ENCODE measurements at regions not wholly inside any gene's neighbourhood (a gene's known extent, or its start where the extent isn't known, plus 50 kb on each side); places are given as distances from the start of the nearest gene placed in this dataset.

DNA sequence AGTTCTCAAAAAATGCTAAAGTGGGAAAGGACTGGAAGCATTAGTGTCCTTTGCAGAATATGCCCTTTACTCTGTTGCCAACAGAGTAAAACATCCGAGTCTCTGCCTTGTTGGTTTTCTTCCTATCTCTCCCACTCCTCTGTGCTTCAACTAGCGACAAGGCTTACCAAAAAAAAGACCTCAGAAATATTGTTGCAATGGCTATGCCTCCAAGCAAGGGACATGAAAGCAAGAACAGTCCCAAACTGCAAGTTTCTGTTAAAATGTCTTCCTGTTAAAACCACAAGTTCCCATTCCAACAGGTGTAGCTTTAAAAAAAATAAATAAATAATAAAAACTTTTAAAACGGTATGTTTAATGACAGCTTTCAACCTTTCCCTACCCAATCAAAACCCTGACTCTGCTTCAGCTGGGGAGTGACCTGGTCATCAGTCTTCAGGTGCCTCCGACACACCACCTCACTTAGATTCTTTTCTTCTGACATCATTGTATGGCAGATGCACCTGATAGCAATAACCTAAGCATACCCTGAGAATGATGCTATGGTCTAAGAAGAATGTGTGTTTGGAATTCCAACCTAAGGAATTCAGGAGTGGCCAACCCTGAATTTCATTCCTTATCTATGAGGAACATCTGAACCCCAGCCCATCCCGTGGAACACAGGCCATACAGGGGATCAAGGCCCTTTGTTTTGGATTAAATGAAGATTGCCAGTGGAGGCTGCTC, 81.0 kb downstream of the RPS29 start:
- DNase-seq (ENCODE audit: low read depth in 2 of 2): no peak
- TF ChIP-seq CTCF (IDR thresholded peaks at IDR 0.05; ENCODE audit: low read depth, low read length): no peak
- no peak overlapping the region for H3K4me3 ChIP-seq (replicated peaks in 1 of 2; ENCODE audit: low read depth in 2 of 2, low read length in 2 of 2)

- no peak overlapping the region for H3K4me3 ChIP-seq (replicated peaks in 1 of 2; ENCODE audit: low read depth in 2 of 2, low read length in 2 of 2)
- TF ChIP-seq CTCF (IDR thresholded peaks at IDR 0.05; ENCODE audit: low read depth, low read length): peak; percentile 79
- DNase-seq (ENCODE audit: low read depth in 2 of 2): peak; percentile 83 to 88
These were observed 88.3 kb downstream of the RPS29 start for GRCh38 chr14:49497725-49498348.

DNA sequence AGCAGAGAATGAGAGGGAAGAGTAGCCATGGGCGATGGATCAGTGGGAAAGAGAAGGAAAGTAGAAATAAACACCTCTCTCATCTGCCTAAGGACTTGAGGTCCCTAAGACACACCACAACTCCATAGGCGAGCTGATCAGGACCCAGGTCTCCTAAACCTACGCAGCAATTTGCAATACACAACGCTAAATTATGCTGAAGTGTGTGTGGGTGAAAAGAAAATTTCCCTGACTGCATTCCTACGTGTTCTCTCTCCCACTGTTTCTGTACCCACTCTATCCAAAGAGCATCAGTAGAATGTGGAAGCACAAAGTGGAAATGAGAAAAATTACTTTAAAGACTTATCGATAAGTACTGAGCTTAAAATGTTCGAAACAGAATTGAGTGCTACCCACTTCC, 88.9 kb downstream of the RPS29 start:
- no peak overlapping the region for H3K4me3 ChIP-seq (replicated peaks in 1 of 2; ENCODE audit: low read depth in 2 of 2, low read length in 2 of 2)
- no peak for DNase-seq (ENCODE audit: low read depth in 2 of 2)
- no peak for TF ChIP-seq CTCF (IDR thresholded peaks at IDR 0.05; ENCODE audit: low read depth, low read length)

DNA sequence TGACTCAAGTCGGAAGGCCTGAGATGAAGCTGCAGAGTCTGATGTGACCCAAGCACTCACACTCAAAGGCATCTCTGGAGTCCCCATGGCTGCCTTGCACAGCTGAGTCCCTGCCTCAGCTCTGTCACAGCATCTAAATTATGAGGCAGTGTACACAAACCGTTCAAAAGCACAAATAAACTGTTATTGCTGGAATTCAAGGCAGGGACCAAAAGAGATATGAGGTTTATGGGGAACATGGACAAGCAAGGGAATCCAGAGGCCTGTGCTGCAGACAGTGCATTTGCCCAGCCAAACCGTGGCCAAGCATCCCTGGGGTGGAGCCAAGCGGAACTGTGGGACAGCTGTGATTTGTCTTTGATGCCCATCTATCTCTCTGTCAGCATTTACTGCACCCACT, 91.3 kb downstream of the RPS29 start:
- no peak for TF ChIP-seq CTCF (IDR thresholded peaks at IDR 0.05; ENCODE audit: low read depth, low read length)
- no peak overlapping the region for H3K4me3 ChIP-seq (replicated peaks in 1 of 2; ENCODE audit: low read depth in 2 of 2, low read length in 2 of 2)
- DNase-seq (ENCODE audit: low read depth in 2 of 2): no peak

GRCh38 chr14:49493557-49493956, 92.6 kb downstream of the RPS29 start:
- TF ChIP-seq CTCF (IDR thresholded peaks at IDR 0.05; ENCODE audit: low read depth, low read length): no peak
- no peak for DNase-seq (ENCODE audit: low read depth in 2 of 2)
- no peak overlapping the region for H3K4me3 ChIP-seq (replicated peaks in 1 of 2; ENCODE audit: low read depth in 2 of 2, low read length in 2 of 2)

- no peak overlapping the region for H3K4me3 ChIP-seq (replicated peaks in 1 of 2; ENCODE audit: low read depth in 2 of 2, low read length in 2 of 2)
- no peak for TF ChIP-seq CTCF (IDR thresholded peaks at IDR 0.05; ENCODE audit: low read depth, low read length)
- DNase-seq (ENCODE audit: low read depth in 2 of 2): peak in 1 of 2 donors; percentile 7
These were observed 94.0 kb downstream of the RPS29 start for GRCh38 chr14:49492151-49492550.
